IMR-90 (cell line): ENCODE measurements at regions not wholly inside any gene's neighbourhood (a gene's known extent, or its start where the extent isn't known, plus 50 kb on each side); places are given as distances from the start of the nearest gene placed in this dataset.
A peak's percentile ranks its signal among the peaks of the same experiment; 100 is the strongest.

ENCODE experiments used
- ATAC-seq: fragments of 200-7000 bp; cut with Tn5 transposase; 2 replicates; pipeline ENCODE4 v1.9.1; 2020; ENCODE audit warnings: low read depth, mild to moderate bottlenecking, moderate library complexity
- BruUV-seq: library from RNA; stranded (reverse); fragments of 400-500 nt; replicated peaks from 2 replicates; lab custom pipeline; 2021; lab: Mats Ljungman, UMichigan
- CTCF ChIA-PET: fragments of 300-600 bp; formaldehyde crosslinking; extraction: SDS; loops from one replicate; lab custom pipeline; 2021; ENCODE audit warnings: antibody characterized with exemption; lab: Yijun Ruan, JAX
- POLR2A ChIA-PET: fragments of 300-600 bp; sonication (Branson Sonifier 250); formaldehyde crosslinking; loops from one replicate; lab custom pipeline; 2022; ENCODE audit warnings: antibody characterized with exemption; ENCODE audit not compliant: unreplicated experiment; lab: Charles Lee
- DNase-seq: peaks from one replicate; pipeline ENCODE4 v3.0.0; 2013
- H2AFZ ChIP-seq: replicated peaks from 2 replicates; pipeline ENCODE3; 2013; ENCODE audit warnings: low read length, mild to moderate bottlenecking; ENCODE audit not compliant: poor library complexity
- H2AK5ac ChIP-seq: 2 replicates; pipeline ENCODE4 v1.6.1; 2013; ENCODE audit warnings: low read depth, low read length, inconsistent platforms
- H2AK9ac ChIP-seq: replicated peaks from 2 replicates; pipeline ENCODE3; 2013; ENCODE audit warnings: mild to moderate bottlenecking, low read depth, low read length, moderate library complexity; ENCODE audit not compliant: poor library complexity
- H2BK120ac ChIP-seq: 2 replicates; pipeline ENCODE4 v1.6.1; 2013; ENCODE audit warnings: low read depth, low read length, inconsistent platforms
- H2BK15ac ChIP-seq: 3 replicates; pipeline ENCODE4 v1.6.1; 2013; ENCODE audit warnings: low read depth, low read length, inconsistent platforms
- H2BK20ac ChIP-seq: 2 replicates; pipeline ENCODE4 v1.6.1; 2013; ENCODE audit warnings: low read depth, mild to moderate bottlenecking, inconsistent platforms, low read length, moderate library complexity
- H2BK5ac ChIP-seq: 2 replicates; pipeline ENCODE4 v1.6.1; 2013; ENCODE audit warnings: mild to moderate bottlenecking, low read depth, low read length, inconsistent platforms; ENCODE audit not compliant: poor library complexity, severe bottlenecking
- H3K14ac ChIP-seq: replicated peaks from 2 replicates; pipeline ENCODE4 v1.6.1; 2013; ENCODE audit warnings: low read depth, low read length, inconsistent platforms
- H3K18ac ChIP-seq: 2 replicates; pipeline ENCODE4 v1.6.1; 2013; ENCODE audit warnings: low read depth, low read length, control low read depth
- H3K23ac ChIP-seq: 2 replicates; pipeline ENCODE4 v1.6.1; 2013; ENCODE audit warnings: low read depth, low read length, inconsistent platforms
- H3K27ac ChIP-seq: 2 replicates; pipeline ENCODE4 v1.5.1; 2013; ENCODE audit warnings: mild to moderate bottlenecking, control low read depth, low read length; ENCODE audit not compliant: insufficient read depth
- H3K27me3 ChIP-seq: 2 replicates; pipeline ENCODE4 v1.6.1; 2013; ENCODE audit warnings: low read length; ENCODE audit not compliant: control insufficient read depth, insufficient read depth
- H3K36me3 ChIP-seq: 2 replicates; pipeline ENCODE4 v1.6.1; 2013; ENCODE audit warnings: low read length, mixed read lengths; ENCODE audit not compliant: control insufficient read depth, insufficient read depth
- H3K4ac ChIP-seq: 2 replicates; pipeline ENCODE4 v1.6.1; 2013; ENCODE audit warnings: low read depth, low read length, inconsistent platforms
- H3K4me1 ChIP-seq: 2 replicates; pipeline ENCODE4 v1.6.1; 2013; ENCODE audit warnings: low read length, mixed read lengths; ENCODE audit not compliant: control insufficient read depth, insufficient read depth
- H3K4me2 ChIP-seq: 2 replicates; pipeline ENCODE4 v1.6.1; 2013; ENCODE audit warnings: low read depth, mild to moderate bottlenecking, control low read depth, low read length, moderate library complexity
- H3K4me3 ChIP-seq: 2 replicates; pipeline ENCODE4 v1.5.1; 2013; ENCODE audit warnings: low read depth, mild to moderate bottlenecking, control low read depth, low read length, moderate library complexity; ENCODE audit not compliant: insufficient read depth
- H3K56ac ChIP-seq: 2 replicates; pipeline ENCODE4 v1.6.1; 2013; ENCODE audit warnings: low read length, inconsistent platforms; ENCODE audit not compliant: insufficient read depth; ENCODE audit errors: extremely low read depth
- H3K79me1 ChIP-seq, 2 experiments: 2 replicates each; pipeline ENCODE4 v1.6.1; 2013; ENCODE audit warnings: low read length in 2 of 2, inconsistent platforms in 1 of 2, low read depth in 1 of 2
- H3K9ac ChIP-seq: 2 replicates; pipeline ENCODE4 v1.6.1; 2013; ENCODE audit warnings: low read depth, low read length, control low read depth
- H3K9me1 ChIP-seq: 2 replicates; pipeline ENCODE4 v1.6.1; 2013; ENCODE audit warnings: low read length, inconsistent platforms; ENCODE audit not compliant: insufficient read depth
- H3K9me3 ChIP-seq: 2 replicates; pipeline ENCODE4 v1.6.1; 2013; ENCODE audit warnings: low read length; ENCODE audit not compliant: control insufficient read depth, insufficient read depth
- H4K20me1 ChIP-seq: 2 replicates; pipeline ENCODE4 v1.6.1; 2013; ENCODE audit warnings: low read length, inconsistent platforms; ENCODE audit not compliant: insufficient read depth
- H4K5ac ChIP-seq: 2 replicates; pipeline ENCODE4 v1.6.1; 2013; ENCODE audit warnings: mild to moderate bottlenecking, low read depth, low read length, control low read depth
- H4K8ac ChIP-seq, 2 experiments: 2 replicates each; pipeline ENCODE4 v1.6.1; 2013; ENCODE audit warnings: low read depth in 2 of 2, low read length in 2 of 2, control low read depth in 1 of 2, inconsistent platforms in 1 of 2
- H4K91ac ChIP-seq: 2 replicates; pipeline ENCODE4 v1.6.1; 2013; ENCODE audit warnings: low read depth, low read length, inconsistent platforms; ENCODE audit not compliant: insufficient read depth
- BHLHE40 ChIP-seq: fragments of 150-350 bp; IDR thresholded peaks from 2 replicates; pipeline ENCODE4 v1.6.1; 2016; ENCODE audit warnings: mild to moderate bottlenecking, low read depth, low read length
- CEBPB ChIP-seq: IDR thresholded peaks from 2 replicates; pipeline ENCODE4 v1.6.1; 2012; ENCODE audit warnings: low read depth, low read length, improper control_type of control experiment
- CHD1 ChIP-seq: IDR thresholded peaks from 2 replicates; pipeline ENCODE4 v1.6.1; 2012; ENCODE audit warnings: low read depth, low read length, improper control_type of control experiment
- ELK1 ChIP-seq: fragments of 150-350 bp; IDR thresholded peaks from 2 replicates; pipeline ENCODE4 v1.6.1; 2016; ENCODE audit warnings: low read depth, mild to moderate bottlenecking, low read length, moderate library complexity, borderline replicate concordance
- FOS ChIP-seq: fragments of 150-350 bp; IDR thresholded peaks from 2 replicates; pipeline ENCODE4 v1.6.1; 2016; ENCODE audit warnings: low read depth, low read length
- MAFK ChIP-seq: IDR thresholded peaks from 2 replicates; pipeline ENCODE4 v1.6.1; 2012; ENCODE audit warnings: low read depth, low read length, improper control_type of control experiment
- MAZ ChIP-seq: IDR thresholded peaks from 2 replicates; pipeline ENCODE4 v1.6.1; 2012; ENCODE audit warnings: low read depth, mild to moderate bottlenecking, low read length, improper control_type of control experiment, moderate library complexity, borderline replicate concordance
- MXI1 ChIP-seq: IDR thresholded peaks from 2 replicates; pipeline ENCODE4 v1.6.1; 2012; ENCODE audit warnings: low read depth, mild to moderate bottlenecking, low read length, moderate library complexity, borderline replicate concordance
- NFE2L2 ChIP-seq: fragments of 150-350 bp; IDR thresholded peaks from 2 replicates; pipeline ENCODE4 v1.6.1; 2016; ENCODE audit warnings: low read depth, mild to moderate bottlenecking, low read length
- POLR2A ChIP-seq: IDR thresholded peaks from 2 replicates; pipeline ENCODE4 v1.6.1; 2012; ENCODE audit warnings: mild to moderate bottlenecking, low read depth, low read length
- RAD21 ChIP-seq: IDR thresholded peaks from 2 replicates; pipeline ENCODE4 v1.6.1; 2012; ENCODE audit warnings: low read length, improper control_type of control experiment
- RCOR1 ChIP-seq: IDR thresholded peaks from 2 replicates; pipeline ENCODE4 v1.6.1; 2012; ENCODE audit warnings: mild to moderate bottlenecking, low read length, improper control_type of control experiment; ENCODE audit not compliant: insufficient replicate concordance
- RFX5 ChIP-seq: IDR thresholded peaks from 2 replicates; pipeline ENCODE4 v1.8.0; 2012; ENCODE audit warnings: low read depth, mild to moderate bottlenecking, low read length, moderate library complexity
- SMC3 ChIP-seq: fragments of 150-350 bp; IDR thresholded peaks from 2 replicates; pipeline ENCODE4 v1.6.1; 2016; ENCODE audit warnings: low read depth, mild to moderate bottlenecking, antibody characterized with exemption, low read length, moderate library complexity
- USF2 ChIP-seq: fragments of 150-350 bp; IDR thresholded peaks from 2 replicates; pipeline ENCODE4 v1.6.1; 2017; ENCODE audit warnings: mild to moderate bottlenecking, antibody characterized with exemption, low read length, low read depth
- WGBS, 2 experiments: methylation state at CpG; one replicate each; pipeline versions ENCODE4 v1.1.5 to v1.1.7; 2013; ENCODE audit warnings: missing lambda C conversion rate in 2 of 2; ENCODE audit not compliant: insufficient read length in 1 of 2; ENCODE audit errors: extremely low coverage in 2 of 2; 5-methylcytosine and 5-hydroxymethylcytosine counted together
- dilution Hi-C: fragments of 300-500 bp; cut with HindIII; formaldehyde crosslinking; loops from one replicate; pipeline ENCODE4 v1.14.3; 2018; ENCODE audit warnings: low sequenced_read_pairs; ENCODE audit not compliant: unreplicated experiment
- in situ Hi-C: fragments of 300-500 bp; cut with MboI; formaldehyde crosslinking; loops from 3 replicates; pipeline ENCODE4 v1.14.3; 2019; ENCODE audit warnings: low sequenced_read_pairs, inconsistent platforms, mixed read lengths
- intact Hi-C: fragments of 100-400 bp; cut with micrococcal nuclease; formaldehyde crosslinking; loops from 2 replicates; pipeline ENCODE4 v1.10.0; 2022

- TF ChIP-seq SMC3: no peak
These were observed 216.2 kb downstream of the PIK3R1 start (continued) for GRCh38 chr5:68431601-68432337.

DNA sequence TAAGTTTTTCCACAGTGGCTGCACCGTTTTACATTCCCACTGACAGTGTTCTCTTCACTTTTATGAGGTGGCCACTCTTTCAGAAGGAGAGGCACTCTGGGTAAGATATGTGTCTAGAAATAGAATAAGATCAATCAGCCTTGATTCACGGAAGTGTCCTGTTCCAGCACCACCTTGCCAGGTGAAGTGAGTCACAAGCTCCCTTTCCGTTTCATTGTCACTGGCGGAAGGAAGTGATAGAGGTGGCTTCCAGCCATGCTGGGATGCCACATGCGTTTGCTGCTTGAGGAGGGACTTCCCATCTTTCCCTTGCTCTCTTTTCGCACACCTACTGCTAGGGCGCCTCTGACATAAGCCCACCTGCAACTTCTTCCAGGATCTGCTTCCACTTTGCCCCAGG lies 217.1 kb downstream of the PIK3R1 start:
- Histone ChIP-seq H2BK15ac (peak overlapping the region; percentile 54; the same call in 1 of the 3 replicates), H3K27ac (no peak overlapping the region), H2BK120ac (peak overlapping the region; percentile 51; the same call in 1 of the 2 replicates), H3K23ac (no peak overlapping the region), H3K9me1 (peaks cover 12% of the 10 kb centered on the region), H3K14ac (no peak overlapping the region), H3K9me3 (no peaks in the 10 kb centered on the region), H2AK5ac (peak overlapping the region; percentile 47; the same call in 1 of the 2 replicates), H3K4me1 (peaks cover 7% of the 10 kb centered on the region; the same call in 1 of the 2 replicates), H3K4me3 (no peak overlapping the region), H2BK20ac (0 out of 2 replicates have a peak overlapping the region, but pooled peaks have one; percentile 38), H3K4me2 (no peak overlapping the region), H4K91ac (no peak overlapping the region), H3K27me3 (no peaks in the 10 kb centered on the region), H3K36me3 (no peaks in the 10 kb centered on the region), H3K18ac (peak overlapping the region; percentile 49; the same call in 1 of the 2 replicates), H3K9ac (no peak overlapping the region), H3K56ac (no peak overlapping the region), H4K20me1 (no peaks in the 10 kb centered on the region), H3K4ac (peak overlapping the region; percentile 19; the same call in 1 of the 2 replicates), H4K5ac (no peak overlapping the region; the same call in 1 of the 2 replicates), H2AK9ac (no peak overlapping the region), H2AFZ (no peak overlapping the region), H2BK5ac (peak overlapping the region; percentile 12), H4K8ac (no peak overlapping the region; a peak in 1 of 4 replicates), H3K79me1 (no peaks in the 10 kb centered on the region)
- no CpG with 5 or more reads among the region's 7 CpGs for WGBS, 2 experiments
- intact Hi-C loops (no loop called here), dilution Hi-C loops (no loop called here), in situ Hi-C loops (no loop called here)
- CTCF ChIA-PET: interaction anchor here (1.1 kb wide), 1 partner anchor 8 kb away, joined by 3 read pairs; no protein-coding TSS in a partner anchor
- no TSS peak for BruUV-seq
- POLR2A ChIA-PET: no interaction called here
- no peak for DNase-seq
- no peak for ATAC-seq
- TF ChIP-seq POLR2A: no peak
- TF ChIP-seq CHD1: no peak
- TF ChIP-seq FOS: no peak
- TF ChIP-seq NFE2L2: no peak
- TF ChIP-seq RFX5: no peak
- no peak for TF ChIP-seq MXI1
- no peak for TF ChIP-seq RCOR1
- no peak for TF ChIP-seq MAZ
- no peak for TF ChIP-seq RAD21
- TF ChIP-seq USF2: no peak
- no peak for TF ChIP-seq ELK1
- no peak for TF ChIP-seq BHLHE40
- no peak for TF ChIP-seq CEBPB
- no peak for TF ChIP-seq MAFK
- no peak for TF ChIP-seq SMC3
